Erythroblast (primary cell): ENCODE measurements at regions not wholly inside any gene's neighbourhood (a gene's known extent, or its start where the extent isn't known, plus 50 kb on each side); places are given as distances from the start of the nearest gene placed in this dataset.

ENCODE experiments used
- GATA1 ChIP-seq: IDR thresholded peaks from 2 replicates; pipeline ENCODE4 v1.6.1; 2011; ENCODE audit warnings: low read depth, mild to moderate bottlenecking, control low read depth, low read length, moderate library complexity
- POLR2A ChIP-seq: IDR thresholded peaks from 2 replicates; pipeline ENCODE4 v1.6.1; 2011; ENCODE audit warnings: mild to moderate bottlenecking, low read length

GRCh38 chr3:107458871-107459270, 63.9 kb upstream of the BBX start:
- TF ChIP-seq POLR2A (no peak), GATA1 (no peak)
